ENCODE measurements at regions not wholly inside any gene's neighbourhood (a gene's known extent, or its start where the extent isn't known, plus 50 kb on each side); places are given as distances from the start of the nearest gene placed in this dataset.

- DNase-seq (ENCODE audit: low read depth in 4 of 6, low spot score in 6 of 6), result no peak
Measured at GRCh38 chr10:121169406-121169805, 318.2 kb downstream of the WDR11 start.

DNA sequence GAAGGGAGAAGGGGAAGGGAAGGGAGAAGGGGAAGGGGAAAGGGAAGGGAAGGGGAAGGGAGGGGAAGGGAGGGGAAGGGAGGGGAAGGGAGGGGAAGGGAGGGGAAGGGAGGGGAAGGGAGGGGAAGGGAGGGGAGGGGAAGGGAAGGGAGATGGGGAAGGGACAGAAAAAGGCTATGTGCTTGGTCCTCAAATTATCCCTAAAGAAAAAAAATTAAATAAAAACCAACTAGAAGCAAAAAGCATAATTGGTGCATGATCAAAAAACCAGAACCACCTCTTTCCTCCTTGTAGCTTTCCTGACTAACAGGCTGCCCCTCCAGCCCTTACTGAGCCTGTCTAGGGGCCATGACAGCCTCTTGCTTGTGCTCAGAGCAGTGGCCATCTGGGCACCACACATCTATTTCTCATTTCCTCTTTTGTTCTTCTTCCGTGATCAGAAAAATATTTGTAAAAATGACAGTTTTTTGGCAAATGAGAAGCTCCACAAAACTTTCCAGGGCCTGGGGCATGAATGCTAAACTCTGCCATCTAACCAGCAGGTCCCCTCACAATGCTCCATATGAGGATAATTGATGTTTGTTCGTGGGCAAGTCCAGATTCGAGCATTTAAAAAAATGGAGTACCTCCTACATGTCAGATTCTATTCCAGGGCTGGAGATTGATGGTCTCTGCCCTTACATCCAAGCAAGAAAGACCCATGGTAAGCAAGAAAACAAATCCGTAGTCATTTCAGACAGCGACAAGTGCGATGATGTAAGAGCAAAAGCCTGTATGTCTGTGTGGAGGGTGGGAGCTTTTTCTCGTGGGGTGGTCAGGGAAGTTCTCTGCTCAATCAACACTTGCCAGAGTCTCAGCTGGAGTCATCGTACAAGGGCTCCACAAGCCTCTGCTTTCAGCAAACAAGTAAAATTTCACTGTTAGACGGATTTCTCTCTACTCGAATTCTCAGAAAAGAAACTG is 320.9 kb downstream of the WDR11 start:
- H3K27me3 ChIP-seq (ENCODE audit: control insufficient read depth, insufficient read depth, low read length), result no peaks in the 10 kb centered on the region
- no peak overlapping the region for H3K4me3 ChIP-seq (ENCODE audit: low read depth, low read length)

More at GRCh38 chr10:121169406-121169805, 318.2 kb downstream of the WDR11 start:
- no peaks in the 10 kb centered on the region for H3K9me3 ChIP-seq (ENCODE audit: control insufficient read depth, insufficient read depth, low read length)
- H3K36me3 ChIP-seq (ENCODE audit: control insufficient read depth, insufficient read depth, low read length), result no peaks in the 10 kb centered on the region
- no peak overlapping the region for H3K4me3 ChIP-seq (ENCODE audit: low read depth, low read length)
- H3K27me3 ChIP-seq (ENCODE audit: control insufficient read depth, insufficient read depth, low read length), result no peaks in the 10 kb centered on the region
- no peaks in the 10 kb centered on the region for H3K4me1 ChIP-seq (ENCODE audit: control insufficient read depth, insufficient read depth, low read length)
- no peak overlapping the region for H3K27ac ChIP-seq (ENCODE audit: low read depth, low read length)
- WGBS (ENCODE audit: insufficient coverage), result no CpG with 5 or more reads among the region's 3 CpGs

GRCh38 chr10:121179006-121179405 is 327.8 kb downstream of the WDR11 start:
- H3K27me3 ChIP-seq (ENCODE audit: control insufficient read depth, insufficient read depth, low read length), result no peaks in the 10 kb centered on the region
- no peaks in the 10 kb centered on the region for H3K9me3 ChIP-seq (ENCODE audit: control insufficient read depth, insufficient read depth, low read length)
- H3K36me3 ChIP-seq (ENCODE audit: control insufficient read depth, insufficient read depth, low read length), result no peaks in the 10 kb centered on the region
- H3K27ac ChIP-seq (ENCODE audit: low read depth, low read length), result no peak overlapping the region
- no peak overlapping the region for H3K4me3 ChIP-seq (ENCODE audit: low read depth, low read length)
- no peak for DNase-seq (ENCODE audit: low read depth in 4 of 6, low spot score in 6 of 6)
- H3K4me1 ChIP-seq (ENCODE audit: control insufficient read depth, insufficient read depth, low read length), result no peaks in the 10 kb centered on the region
- no CpG with 5 or more reads among the region's 1 CpG for WGBS (ENCODE audit: insufficient coverage)

More for the DNA sequence above, 320.9 kb downstream of the WDR11 start:
- Histone ChIP-seq H3K9me3 (ENCODE audit: control insufficient read depth, insufficient read depth, low read length) (no peaks in the 10 kb centered on the region), H3K4me1 (ENCODE audit: control insufficient read depth, insufficient read depth, low read length) (no peaks in the 10 kb centered on the region), H3K36me3 (ENCODE audit: control insufficient read depth, insufficient read depth, low read length) (no peaks in the 10 kb centered on the region), H3K27ac (ENCODE audit: low read depth, low read length) (no peak overlapping the region)
- WGBS (ENCODE audit: insufficient coverage), result 52% methylated on average over 5 of the region's 10 CpGs
- peak in 1 of 6 donors; percentile 34 for DNase-seq (ENCODE audit: low read depth in 4 of 6, low spot score in 6 of 6)

DNA sequence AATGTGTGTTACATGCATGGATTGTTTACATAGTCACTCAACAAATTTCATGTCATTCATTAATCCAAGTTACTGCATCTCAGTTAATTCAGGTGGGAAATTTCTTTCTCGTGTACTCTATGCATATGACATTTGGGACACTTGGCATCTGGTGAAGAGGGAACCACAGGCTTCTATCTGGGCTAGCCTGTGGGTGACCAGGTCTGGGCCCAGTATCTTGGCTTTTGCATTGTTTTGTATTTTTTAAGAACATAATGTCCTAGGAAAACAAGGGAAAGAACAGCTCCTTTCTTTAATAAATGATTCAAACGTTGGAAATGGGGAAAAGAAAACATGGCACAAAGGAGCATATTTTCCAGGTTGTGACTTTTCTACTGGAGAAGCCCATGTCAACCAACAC is 331.1 kb downstream of the WDR11 start:
- Histone ChIP-seq H3K4me3 (ENCODE audit: low read depth, low read length) (no peak overlapping the region), H3K27ac (ENCODE audit: low read depth, low read length) (no peak overlapping the region), H3K27me3 (ENCODE audit: control insufficient read depth, insufficient read depth, low read length) (no peaks in the 10 kb centered on the region), H3K36me3 (ENCODE audit: control insufficient read depth, insufficient read depth, low read length) (no peaks in the 10 kb centered on the region), H3K9me3 (ENCODE audit: control insufficient read depth, insufficient read depth, low read length) (no peaks in the 10 kb centered on the region), H3K4me1 (ENCODE audit: control insufficient read depth, insufficient read depth, low read length) (no peaks in the 10 kb centered on the region)
- WGBS (ENCODE audit: insufficient coverage), result no CpG with 5 or more reads among the region's 2 CpGs
- no peak for DNase-seq (ENCODE audit: low read depth in 4 of 6, low spot score in 6 of 6)

DNA sequence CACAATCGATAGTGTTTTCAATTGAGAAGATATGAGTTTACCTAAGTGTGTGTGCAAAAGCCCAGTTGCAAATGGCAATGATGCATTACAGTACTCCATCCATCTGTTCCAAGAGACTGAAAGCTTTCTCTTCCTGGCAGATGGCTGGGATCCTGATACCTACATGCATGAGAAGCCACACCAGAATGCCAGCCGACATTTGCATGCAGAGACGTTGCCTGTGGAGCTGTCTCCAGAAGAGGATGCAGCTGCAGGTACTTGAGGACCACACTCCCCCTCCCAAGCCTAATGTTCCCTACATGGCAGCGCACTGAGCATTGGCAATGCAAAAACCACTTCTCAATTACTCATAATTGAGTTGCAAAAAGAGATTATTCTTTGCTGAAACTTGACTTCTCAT is 332.1 kb downstream of the WDR11 start:
- peak in 3 of 6 donors; percentile 31 to 78 (median 77) for DNase-seq (ENCODE audit: low read depth in 4 of 6, low spot score in 6 of 6)
- Histone ChIP-seq H3K27me3 (ENCODE audit: control insufficient read depth, insufficient read depth, low read length) (no peaks in the 10 kb centered on the region), H3K4me1 (ENCODE audit: control insufficient read depth, insufficient read depth, low read length) (no peaks in the 10 kb centered on the region), H3K27ac (ENCODE audit: low read depth, low read length) (no peak overlapping the region), H3K36me3 (ENCODE audit: control insufficient read depth, insufficient read depth, low read length) (no peaks in the 10 kb centered on the region), H3K4me3 (ENCODE audit: low read depth, low read length) (no peak overlapping the region), H3K9me3 (ENCODE audit: control insufficient read depth, insufficient read depth, low read length) (no peaks in the 10 kb centered on the region)
- WGBS (ENCODE audit: insufficient coverage), result 41% methylated on average over 2 of the region's 4 CpGs

GRCh38 chr10:121183707-121184106 is 332.5 kb downstream of the WDR11 start:
- Histone ChIP-seq H3K27ac (ENCODE audit: low read depth, low read length) (no peak overlapping the region), H3K4me3 (ENCODE audit: low read depth, low read length) (no peak overlapping the region), H3K9me3 (ENCODE audit: control insufficient read depth, insufficient read depth, low read length) (no peaks in the 10 kb centered on the region), H3K4me1 (ENCODE audit: control insufficient read depth, insufficient read depth, low read length) (no peaks in the 10 kb centered on the region), H3K27me3 (ENCODE audit: control insufficient read depth, insufficient read depth, low read length) (no peaks in the 10 kb centered on the region), H3K36me3 (ENCODE audit: control insufficient read depth, insufficient read depth, low read length) (no peaks in the 10 kb centered on the region)
- no CpG with 5 or more reads among the region's 1 CpG for WGBS (ENCODE audit: insufficient coverage)
- DNase-seq (ENCODE audit: low read depth in 4 of 6, low spot score in 6 of 6), result no peak

DNA sequence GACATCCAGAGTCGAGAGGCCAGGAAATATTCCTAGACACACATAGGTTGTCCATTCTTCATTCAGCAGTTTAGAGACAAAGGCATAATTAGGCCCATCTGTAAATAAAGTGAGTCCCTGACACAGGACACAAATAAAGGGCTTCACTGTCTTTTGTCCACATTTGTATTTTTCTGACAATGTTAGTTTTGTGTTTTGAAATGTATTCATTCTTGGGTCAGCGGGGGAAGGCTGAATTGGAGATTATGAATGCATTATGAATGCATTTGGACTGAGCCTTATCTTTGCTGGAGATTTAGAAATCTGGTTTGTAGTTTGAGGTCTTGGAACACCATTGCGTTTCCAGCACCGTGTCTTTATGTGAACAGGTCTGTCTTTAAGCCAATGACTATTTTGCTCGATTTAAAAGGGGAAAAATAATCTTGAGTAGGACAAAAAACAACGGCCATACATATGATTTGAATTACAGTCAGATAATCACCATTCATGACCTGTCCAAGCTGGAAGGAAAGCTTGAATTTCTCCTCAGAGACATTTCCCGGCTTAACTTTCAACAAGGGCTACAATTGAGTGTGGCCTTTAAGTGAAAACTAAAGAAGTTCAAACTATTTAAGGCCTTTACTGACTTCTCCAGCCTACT is 334.8 kb downstream of the WDR11 start:
- no peaks in the 10 kb centered on the region for H3K9me3 ChIP-seq (ENCODE audit: control insufficient read depth, insufficient read depth, low read length)
- H3K27ac ChIP-seq (ENCODE audit: low read depth, low read length), result no peak overlapping the region
- H3K27me3 ChIP-seq (ENCODE audit: control insufficient read depth, insufficient read depth, low read length), result no peaks in the 10 kb centered on the region
- H3K4me1 ChIP-seq (ENCODE audit: control insufficient read depth, insufficient read depth, low read length), result no peaks in the 10 kb centered on the region
- DNase-seq (ENCODE audit: low read depth in 4 of 6, low spot score in 6 of 6), result no peak
- H3K4me3 ChIP-seq (ENCODE audit: low read depth, low read length), result no peak overlapping the region
- no peaks in the 10 kb centered on the region for H3K36me3 ChIP-seq (ENCODE audit: control insufficient read depth, insufficient read depth, low read length)
- WGBS (ENCODE audit: insufficient coverage), result 75% methylated on average over 2 of the region's 7 CpGs

- Histone ChIP-seq H3K36me3 (ENCODE audit: control insufficient read depth, insufficient read depth, low read length) (no peaks in the 10 kb centered on the region), H3K4me1 (ENCODE audit: control insufficient read depth, insufficient read depth, low read length) (no peaks in the 10 kb centered on the region), H3K27me3 (ENCODE audit: control insufficient read depth, insufficient read depth, low read length) (no peaks in the 10 kb centered on the region), H3K9me3 (ENCODE audit: control insufficient read depth, insufficient read depth, low read length) (no peaks in the 10 kb centered on the region), H3K4me3 (ENCODE audit: low read depth, low read length) (no peak overlapping the region), H3K27ac (ENCODE audit: low read depth, low read length) (no peak overlapping the region)
- DNase-seq (ENCODE audit: low read depth in 4 of 6, low spot score in 6 of 6), result no peak
Measured at GRCh38 chr10:121187391-121187790, 336.2 kb downstream of the WDR11 start.

- Histone ChIP-seq H3K9me3 (ENCODE audit: control insufficient read depth, insufficient read depth, low read length) (no peaks in the 10 kb centered on the region), H3K27me3 (ENCODE audit: control insufficient read depth, insufficient read depth, low read length) (no peaks in the 10 kb centered on the region), H3K4me1 (ENCODE audit: control insufficient read depth, insufficient read depth, low read length) (no peaks in the 10 kb centered on the region), H3K36me3 (ENCODE audit: control insufficient read depth, insufficient read depth, low read length) (no peaks in the 10 kb centered on the region), H3K27ac (ENCODE audit: low read depth, low read length) (no peak overlapping the region), H3K4me3 (ENCODE audit: low read depth, low read length) (no peak overlapping the region)
- DNase-seq (ENCODE audit: low read depth in 4 of 6, low spot score in 6 of 6), result peak in 1 of 6 donors; percentile 23
- WGBS (ENCODE audit: insufficient coverage), result 72% methylated on average over 4 of the region's 6 CpGs
Measured at GRCh38 chr10:121188005-121188404, 336.8 kb downstream of the WDR11 start.

DNA sequence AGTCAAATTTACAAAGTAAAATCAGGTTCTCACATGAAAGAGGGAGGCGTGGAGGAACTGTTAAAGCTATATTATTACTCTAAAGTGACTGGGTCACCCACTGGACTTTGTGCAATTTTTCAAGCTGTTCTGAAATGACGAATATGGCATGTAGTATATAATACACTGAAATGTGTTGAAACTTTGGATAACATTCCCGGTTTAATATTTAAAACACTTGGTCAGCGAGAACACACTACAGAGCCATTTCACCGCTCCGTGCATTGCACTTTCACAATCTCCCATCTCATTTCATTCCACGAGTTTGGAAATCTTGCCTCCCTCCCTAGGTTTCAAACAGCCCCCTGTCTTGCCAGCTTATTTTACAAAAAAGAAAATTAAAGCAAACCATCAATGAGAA is 337.9 kb downstream of the WDR11 start:
- no peak overlapping the region for H3K27ac ChIP-seq (ENCODE audit: low read depth, low read length)
- DNase-seq (ENCODE audit: low read depth in 4 of 6, low spot score in 6 of 6), result no peak
- 81% methylated on average over 4 of the region's 7 CpGs for WGBS (ENCODE audit: insufficient coverage)
- no peaks in the 10 kb centered on the region for H3K27me3 ChIP-seq (ENCODE audit: control insufficient read depth, insufficient read depth, low read length)
- H3K9me3 ChIP-seq (ENCODE audit: control insufficient read depth, insufficient read depth, low read length), result no peaks in the 10 kb centered on the region
- no peaks in the 10 kb centered on the region for H3K36me3 ChIP-seq (ENCODE audit: control insufficient read depth, insufficient read depth, low read length)
- no peaks in the 10 kb centered on the region for H3K4me1 ChIP-seq (ENCODE audit: control insufficient read depth, insufficient read depth, low read length)
- no peak overlapping the region for H3K4me3 ChIP-seq (ENCODE audit: low read depth, low read length)
